ENCODE measurements at regions not wholly inside any gene's neighbourhood (a gene's known extent, or its start where the extent isn't known, plus 50 kb on each side); places are given as distances from the start of the nearest gene placed in this dataset.

- Mint-ChIP-seq H3K4me3 (peak overlapping the region; percentile 26), H3K4me1 (peaks cover 31 to 38% of the 10 kb centered on the region in 2 donors), H3K27ac (peak overlapping the region in 1 of 2 donors; percentile 43), H3K36me3 (no peaks in the 10 kb centered on the region), H3K27me3 (ENCODE audit: low read depth in 2 of 2) (peaks cover 0 to 12% of the 10 kb centered on the region in 2 donors), H3K9me3 (no peaks in the 10 kb centered on the region)
- no peak for DNase-seq
- no peaks in the 10 kb centered on the region for H3K27me3 ChIP-seq (ENCODE audit: control insufficient read depth, insufficient read depth, low read length)
- intact Hi-C loops (cut with micrococcal nuclease) = no loop called here
- 36% methylated on average over 3 of the region's 4 CpGs for WGBS (ENCODE audit: insufficient coverage)
- no peak overlapping the region for H3K4me3 ChIP-seq (ENCODE audit: low read length)
- H3K9me3 ChIP-seq (ENCODE audit: control insufficient read depth, insufficient read depth, low read length) = peaks cover 4% of the 10 kb centered on the region
- no peak for TF ChIP-seq CTCF (IDR thresholded peaks at IDR 0.05)
- peaks cover 34% of the 10 kb centered on the region for H3K4me1 ChIP-seq (ENCODE audit: control insufficient read depth, insufficient read depth, low read length)
- peak; percentile 35 to 86 (median 80) for ATAC-seq
- H3K27ac ChIP-seq (ENCODE audit: low read length) = no peak overlapping the region
- H3K36me3 ChIP-seq (ENCODE audit: control insufficient read depth, insufficient read depth, low read length) = no peaks in the 10 kb centered on the region
Observed at GRCh38 chr10:110432084-110432483, 65.6 kb upstream of the DUSP5 start.

GRCh38 chr10:110432814-110433565, 64.7 kb upstream of the DUSP5 start:
- H3K36me3 ChIP-seq (ENCODE audit: control insufficient read depth, insufficient read depth, low read length) = no peaks in the 10 kb centered on the region
- no peaks in the 10 kb centered on the region for H3K27me3 ChIP-seq (ENCODE audit: control insufficient read depth, insufficient read depth, low read length)
- Mint-ChIP-seq H3K27ac (no peak overlapping the region), H3K4me3 (no peak overlapping the region), H3K9me3 (no peaks in the 10 kb centered on the region), H3K36me3 (no peaks in the 10 kb centered on the region), H3K27me3 (ENCODE audit: low read depth in 2 of 2) (peaks cover 0 to 12% of the 10 kb centered on the region in 2 donors), H3K4me1 (peaks cover 31 to 38% of the 10 kb centered on the region in 2 donors)
- no peak overlapping the region for H3K4me3 ChIP-seq (ENCODE audit: low read length)
- DNase-seq = no peak
- 95% methylated on average over 4 of the region's 4 CpGs for WGBS (ENCODE audit: insufficient coverage)
- TF ChIP-seq CTCF (IDR thresholded peaks at IDR 0.05) = no peak
- H3K4me1 ChIP-seq (ENCODE audit: control insufficient read depth, insufficient read depth, low read length) = peaks cover 32% of the 10 kb centered on the region
- no peak overlapping the region for H3K27ac ChIP-seq (ENCODE audit: low read length)
- no peak for ATAC-seq
- intact Hi-C loops (cut with micrococcal nuclease) = no loop called here
- peaks cover 4% of the 10 kb centered on the region for H3K9me3 ChIP-seq (ENCODE audit: control insufficient read depth, insufficient read depth, low read length)

DNA sequence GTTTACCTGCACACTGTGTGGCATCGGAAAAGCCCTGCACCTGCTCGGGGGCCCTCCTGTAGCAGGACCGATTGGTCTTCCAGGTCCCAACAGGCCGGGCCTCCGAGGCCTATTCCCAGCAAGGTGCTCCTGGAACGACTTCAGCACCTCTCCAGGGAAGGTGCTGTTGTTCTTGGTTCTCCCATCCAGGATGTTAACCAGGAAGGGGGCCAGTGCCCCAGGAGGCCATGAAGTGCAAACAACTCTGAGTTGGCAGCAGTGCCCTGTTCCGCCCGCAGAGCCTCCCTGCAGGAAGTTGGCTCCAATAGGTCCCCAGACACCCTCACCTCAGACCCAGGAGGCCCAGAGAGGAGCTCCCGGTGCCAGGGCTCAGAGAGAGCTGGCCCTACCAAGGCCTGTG, 64.0 kb upstream of the DUSP5 start:
- DNase-seq (no peak), ATAC-seq (no peak)
- Mint-ChIP-seq H3K4me3 (no peak overlapping the region), H3K4me1 (peaks cover 31 to 38% of the 10 kb centered on the region in 2 donors), H3K27ac (no peak overlapping the region), H3K36me3 (no peaks in the 10 kb centered on the region), H3K27me3 (ENCODE audit: low read depth in 2 of 2) (peaks cover 0 to 12% of the 10 kb centered on the region in 2 donors), H3K9me3 (no peaks in the 10 kb centered on the region)
- Histone ChIP-seq H3K27me3 (ENCODE audit: control insufficient read depth, insufficient read depth, low read length) (no peaks in the 10 kb centered on the region), H3K36me3 (ENCODE audit: control insufficient read depth, insufficient read depth, low read length) (no peaks in the 10 kb centered on the region), H3K4me1 (ENCODE audit: control insufficient read depth, insufficient read depth, low read length) (peaks cover 32% of the 10 kb centered on the region), H3K9me3 (ENCODE audit: control insufficient read depth, insufficient read depth, low read length) (peaks cover 4% of the 10 kb centered on the region), H3K27ac (ENCODE audit: low read length) (no peak overlapping the region), H3K4me3 (ENCODE audit: low read length) (no peak overlapping the region)
- WGBS (ENCODE audit: insufficient coverage) = 88% methylated on average over 9 of the region's 9 CpGs
- no peak for TF ChIP-seq CTCF (IDR thresholded peaks at IDR 0.05)
- intact Hi-C loops (cut with micrococcal nuclease) = no loop called here
